GM12878 (cell line): ENCODE measurements at regions not wholly inside any gene's neighbourhood (a gene's known extent, or its start where the extent isn't known, plus 50 kb on each side); places are given as distances from the start of the nearest gene placed in this dataset.

Experiments used
- CTCF ChIP-seq, 3 experiments: IDR thresholded peaks in 2 of 3; conservative IDR thresholded peaks in 1 of 3; 2 replicates each; pipeline ENCODE4 v1.5.1; 2011; ENCODE audit warnings: low read depth in 3 of 3, low read length in 3 of 3, mild to moderate bottlenecking in 3 of 3, control low read depth in 2 of 3, moderate library complexity in 2 of 3, inconsistent platforms in 1 of 3, mixed read lengths in 1 of 3; ENCODE audit not compliant: control insufficient read depth in 2 of 3, insufficient read depth in 1 of 3; ENCODE audit errors: extremely low read depth in 1 of 3
- EZH2 ChIP-seq: IDR thresholded peaks from 2 replicates; pipeline ENCODE4 v1.6.1; 2012; ENCODE audit warnings: low read depth, mild to moderate bottlenecking, control low read depth, inconsistent platforms, low read length, borderline replicate concordance; ENCODE audit not compliant: control insufficient read depth
- KDM1A ChIP-seq: fragments of 200-600 bp; sonication (generic); IDR thresholded peaks from 2 replicates; pipeline ENCODE4 v1.6.1; 2016; ENCODE audit warnings: borderline replicate concordance
- POLR2A ChIP-seq: IDR thresholded peaks from 2 replicates; pipeline ENCODE4 v1.6.1; 2011; ENCODE audit warnings: low read depth, mild to moderate bottlenecking, low read length
- POU2F2 ChIP-seq: IDR thresholded peaks from 3 replicates; pipeline ENCODE4 v1.6.1; 2011; ENCODE audit warnings: low read depth, mild to moderate bottlenecking, low read length, borderline replicate concordance
- PRDM15 ChIP-seq: fragments of 450-650 bp; formaldehyde crosslinking; IDR thresholded peaks from 2 replicates; pipeline ENCODE4 v1.4.0; 2020; ENCODE audit warnings: mild to moderate bottlenecking, moderate library complexity
- RAD21 ChIP-seq: IDR thresholded peaks from 2 replicates; pipeline ENCODE4 v1.6.1; 2011; ENCODE audit warnings: mild to moderate bottlenecking, low read depth, low read length, moderate library complexity; ENCODE audit not compliant: insufficient read depth
- RELA ChIP-seq: fragments of 450-650 bp; IDR thresholded peaks from 2 replicates; pipeline ENCODE4 v1.8.0; 2014; ENCODE audit warnings: borderline replicate concordance; ENCODE audit not compliant: partially characterized antibody
- SIX5 ChIP-seq: IDR thresholded peaks from 2 replicates; pipeline ENCODE4 v1.6.1; 2011; ENCODE audit warnings: mild to moderate bottlenecking, low read depth, low read length, moderate library complexity; ENCODE audit not compliant: severe bottlenecking
- SUZ12 ChIP-seq: fragments of 200-600 bp; sonication (generic); IDR thresholded peaks from one replicate; pipeline ENCODE4 v1.6.1; 2018; ENCODE audit warnings: antibody characterized with exemption, mild to moderate bottlenecking; ENCODE audit not compliant: unreplicated experiment
- TBL1XR1 ChIP-seq: IDR thresholded peaks from 2 replicates; pipeline ENCODE4 v1.6.1; 2012; ENCODE audit warnings: low read depth, low read length, improper control_type of control experiment
- ZNF24 ChIP-seq: fragments of 450-650 bp; IDR thresholded peaks from 2 replicates; pipeline ENCODE4 v1.6.1; 2017; ENCODE audit warnings: antibody characterized with exemption, mild to moderate bottlenecking
- TF ChIP-seq, protein P1 (sequence below): fragments of 450-650 bp; IDR thresholded peaks from 2 replicates; pipeline ENCODE4 v1.6.1; 2017; ENCODE audit warnings: mild to moderate bottlenecking, moderate library complexity

DNA sequence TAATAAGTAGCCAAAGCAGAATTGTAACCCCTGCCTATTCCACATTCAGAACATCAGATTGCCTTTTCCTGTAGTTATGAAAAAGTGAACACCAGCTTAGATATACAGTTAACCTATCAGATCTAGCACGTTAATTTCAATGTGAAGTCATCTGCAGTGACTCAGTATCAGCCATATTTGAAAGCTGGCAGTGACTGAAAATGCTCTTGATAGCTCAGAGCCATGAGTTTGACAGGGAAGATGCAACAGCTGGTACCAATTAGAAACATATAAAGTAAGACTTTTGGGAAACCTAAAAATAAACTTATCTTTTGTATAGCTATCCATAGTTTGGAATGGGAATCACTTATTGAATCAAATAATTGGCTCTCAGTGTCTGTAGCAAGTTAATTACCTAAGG is 284.1 kb upstream of the NPSR1 start:
- TF ChIP-seq SUZ12 (no peak), RAD21 (no peak), CTCF (IDR thresholded peaks at IDR 0.05 in 2 of 3, conservative IDR thresholded peaks at IDR 0.05 in 1 of 3; ENCODE audit: control insufficient read depth in 2 of 3, extremely low read depth in 1 of 3, insufficient read depth in 1 of 3, low read depth in 3 of 3, low read length in 3 of 3) (no peak), ZNF24 (no peak), TBL1XR1 (no peak), POLR2A (no peak), RELA (no peak), KDM1A (no peak), PRDM15 (CRISPR knock-in tag) (no peak), EZH2 (no peak), POU2F2 (no peak), SIX5 (no peak)
- TF ChIP-seq, protein P1, sequence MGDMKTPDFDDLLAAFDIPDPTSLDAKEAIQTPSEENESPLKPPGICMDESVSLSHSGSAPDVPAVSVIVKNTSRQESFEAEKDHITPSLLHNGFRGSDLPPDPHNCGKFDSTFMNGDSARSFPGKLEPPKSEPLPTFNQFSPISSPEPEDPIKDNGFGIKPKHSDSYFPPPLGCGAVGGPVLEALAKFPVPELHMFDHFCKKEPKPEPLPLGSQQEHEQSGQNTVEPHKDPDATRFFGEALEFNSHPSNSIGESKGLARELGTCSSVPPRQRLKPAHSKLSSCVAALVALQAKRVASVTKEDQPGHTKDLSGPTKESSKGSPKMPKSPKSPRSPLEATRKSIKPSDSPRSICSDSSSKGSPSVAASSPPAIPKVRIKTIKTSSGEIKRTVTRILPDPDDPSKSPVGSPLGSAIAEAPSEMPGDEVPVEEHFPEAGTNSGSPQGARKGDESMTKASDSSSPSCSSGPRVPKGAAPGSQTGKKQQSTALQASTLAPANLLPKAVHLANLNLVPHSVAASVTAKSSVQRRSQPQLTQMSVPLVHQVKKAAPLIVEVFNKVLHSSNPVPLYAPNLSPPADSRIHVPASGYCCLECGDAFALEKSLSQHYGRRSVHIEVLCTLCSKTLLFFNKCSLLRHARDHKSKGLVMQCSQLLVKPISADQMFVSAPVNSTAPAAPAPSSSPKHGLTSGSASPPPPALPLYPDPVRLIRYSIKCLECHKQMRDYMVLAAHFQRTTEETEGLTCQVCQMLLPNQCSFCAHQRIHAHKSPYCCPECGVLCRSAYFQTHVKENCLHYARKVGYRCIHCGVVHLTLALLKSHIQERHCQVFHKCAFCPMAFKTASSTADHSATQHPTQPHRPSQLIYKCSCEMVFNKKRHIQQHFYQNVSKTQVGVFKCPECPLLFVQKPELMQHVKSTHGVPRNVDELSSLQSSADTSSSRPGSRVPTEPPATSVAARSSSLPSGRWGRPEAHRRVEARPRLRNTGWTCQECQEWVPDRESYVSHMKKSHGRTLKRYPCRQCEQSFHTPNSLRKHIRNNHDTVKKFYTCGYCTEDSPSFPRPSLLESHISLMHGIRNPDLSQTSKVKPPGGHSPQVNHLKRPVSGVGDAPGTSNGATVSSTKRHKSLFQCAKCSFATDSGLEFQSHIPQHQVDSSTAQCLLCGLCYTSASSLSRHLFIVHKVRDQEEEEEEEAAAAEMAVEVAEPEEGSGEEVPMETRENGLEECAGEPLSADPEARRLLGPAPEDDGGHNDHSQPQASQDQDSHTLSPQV = no peak
